OCI-LY3 (cell line): ENCODE measurements at regions not wholly inside any gene's neighbourhood (a gene's known extent, or its start where the extent isn't known, plus 50 kb on each side); places are given as distances from the start of the nearest gene placed in this dataset.

Source experiments
- H2AFZ ChIP-seq: fragments of 200-600, 300-600 bp; shearing (Covaris generic); 2 replicates; pipeline ENCODE4 v1.6.0; 2014; ENCODE audit warnings: antibody characterized with exemption, low read depth, low read length
- H3K27ac ChIP-seq: fragments of 200-600, 300-600 bp; sonication (generic); 2 replicates; pipeline ENCODE4 v1.5.1; 2014; ENCODE audit warnings: mild to moderate bottlenecking, low read length, moderate library complexity, mixed read lengths
- H3K27me3 ChIP-seq: fragments of 200-600, 300-600 bp; sonication (generic); 2 replicates; pipeline ENCODE4 v1.6.1; 2014; ENCODE audit warnings: low read depth, low read length, mixed read lengths
- H3K36me3 ChIP-seq: fragments of 200-600, 300-600 bp; sonication (generic); replicated peaks from 2 replicates; pipeline ENCODE3; 2014; ENCODE audit warnings: low read depth, low read length, mixed read lengths
- H3K4me1 ChIP-seq: fragments of 300-600, 200-600 bp; sonication (generic); 2 replicates; pipeline ENCODE4 v1.6.1; 2014; ENCODE audit warnings: low read length, mixed read lengths
- H3K4me2 ChIP-seq: fragments of 200-600, 300-600 bp; sonication (generic); 2 replicates; pipeline ENCODE4 v1.6.1; 2014; ENCODE audit warnings: low read length, mixed read lengths
- H3K4me3 ChIP-seq: fragments of 300-600, 200-600 bp; sonication (generic); 2 replicates; pipeline ENCODE4 v1.5.1; 2014; ENCODE audit warnings: antibody characterized with exemption, mild to moderate bottlenecking, low read length, moderate library complexity
- H3K79me2 ChIP-seq: fragments of 300-600, 200-600 bp; shearing (Covaris generic); 2 replicates; pipeline ENCODE4 v1.6.1; 2014; ENCODE audit warnings: mild to moderate bottlenecking, low read length, mixed read lengths
- H3K9ac ChIP-seq: fragments of 300-600, 200-600 bp; shearing (Covaris generic); 2 replicates; pipeline ENCODE4 v1.6.0; 2014; ENCODE audit warnings: mild to moderate bottlenecking, low read length, moderate library complexity
- H3K9me3 ChIP-seq: fragments of 200-600, 300-600 bp; shearing (Covaris generic); 2 replicates; pipeline ENCODE4 v1.6.1; 2014; ENCODE audit warnings: low read length, mixed read lengths; ENCODE audit not compliant: insufficient read depth
- H4K20me1 ChIP-seq: fragments of 200-600, 300-600 bp; sonication (generic); 2 replicates; pipeline ENCODE4 v1.6.1; 2016; ENCODE audit warnings: low read length, mixed read lengths; ENCODE audit not compliant: insufficient read depth
- CTCF ChIP-seq: fragments of 200-600, 300-600 bp; sonication (generic); IDR thresholded peaks from 2 replicates; pipeline ENCODE4 v1.5.1; 2014; ENCODE audit warnings: antibody characterized with exemption, low read length, low read depth
- EZH2phosphoT487 ChIP-seq: fragments of 200-600 bp; shearing (Covaris generic); IDR thresholded peaks from 2 replicates; pipeline ENCODE4 v1.6.1; 2018; ENCODE audit warnings: antibody characterized with exemption, mixed run types, low read depth

GRCh38 chr5:156169495-156169894 lies 157.5 kb upstream of the SGCD start:
- no peak overlapping the region for H3K9ac ChIP-seq
- no peak overlapping the region for H3K4me2 ChIP-seq
- no peaks in the 10 kb centered on the region for H4K20me1 ChIP-seq
- H2AFZ ChIP-seq: no peak overlapping the region
- no peak for TF ChIP-seq EZH2phosphoT487
- TF ChIP-seq CTCF: no peak
- H3K36me3 ChIP-seq: no peaks in the 10 kb centered on the region
- H3K27ac ChIP-seq: no peak overlapping the region
- no peaks in the 10 kb centered on the region for H3K79me2 ChIP-seq
- H3K27me3 ChIP-seq: no peaks in the 10 kb centered on the region
- no peak overlapping the region for H3K4me3 ChIP-seq
- H3K9me3 ChIP-seq: no peaks in the 10 kb centered on the region
- no peaks in the 10 kb centered on the region for H3K4me1 ChIP-seq

GRCh38 chr5:156170351-156170961 lies 156.5 kb upstream of the SGCD start:
- Histone ChIP-seq H3K27me3 (no peaks in the 10 kb centered on the region), H3K4me1 (no peaks in the 10 kb centered on the region), H3K9ac (no peak overlapping the region), H3K4me2 (no peak overlapping the region), H3K79me2 (no peaks in the 10 kb centered on the region), H3K27ac (no peak overlapping the region), H3K4me3 (no peak overlapping the region), H4K20me1 (no peaks in the 10 kb centered on the region), H3K36me3 (no peaks in the 10 kb centered on the region), H2AFZ (no peak overlapping the region), H3K9me3 (no peaks in the 10 kb centered on the region)
- TF ChIP-seq EZH2phosphoT487 (no peak), CTCF (no peak)

GRCh38 chr5:156174225-156174624 lies 152.7 kb upstream of the SGCD start:
- Histone ChIP-seq H3K79me2 (no peaks in the 10 kb centered on the region), H3K9ac (no peak overlapping the region), H3K36me3 (no peaks in the 10 kb centered on the region), H2AFZ (no peak overlapping the region), H3K27me3 (no peaks in the 10 kb centered on the region), H3K27ac (no peak overlapping the region), H3K9me3 (no peaks in the 10 kb centered on the region), H4K20me1 (no peaks in the 10 kb centered on the region), H3K4me2 (no peak overlapping the region), H3K4me3 (no peak overlapping the region), H3K4me1 (no peaks in the 10 kb centered on the region)
- TF ChIP-seq CTCF (no peak), EZH2phosphoT487 (no peak)

- Histone ChIP-seq H3K9ac (no peak overlapping the region), H3K36me3 (no peaks in the 10 kb centered on the region), H4K20me1 (no peaks in the 10 kb centered on the region), H3K4me1 (no peaks in the 10 kb centered on the region), H3K4me2 (no peak overlapping the region), H3K4me3 (no peak overlapping the region), H3K27me3 (no peaks in the 10 kb centered on the region), H3K79me2 (no peaks in the 10 kb centered on the region), H3K27ac (no peak overlapping the region), H2AFZ (no peak overlapping the region), H3K9me3 (no peaks in the 10 kb centered on the region)
- TF ChIP-seq CTCF (no peak), EZH2phosphoT487 (no peak)
Observed at GRCh38 chr5:156178117-156178516, 148.8 kb upstream of the SGCD start.
